ENCODE measurements at regions not wholly inside any gene's neighbourhood (a gene's known extent, or its start where the extent isn't known, plus 50 kb on each side); places are given as distances from the start of the nearest gene placed in this dataset.
A peak's percentile ranks its signal among the peaks of the same experiment; 100 is the strongest.

DNA sequence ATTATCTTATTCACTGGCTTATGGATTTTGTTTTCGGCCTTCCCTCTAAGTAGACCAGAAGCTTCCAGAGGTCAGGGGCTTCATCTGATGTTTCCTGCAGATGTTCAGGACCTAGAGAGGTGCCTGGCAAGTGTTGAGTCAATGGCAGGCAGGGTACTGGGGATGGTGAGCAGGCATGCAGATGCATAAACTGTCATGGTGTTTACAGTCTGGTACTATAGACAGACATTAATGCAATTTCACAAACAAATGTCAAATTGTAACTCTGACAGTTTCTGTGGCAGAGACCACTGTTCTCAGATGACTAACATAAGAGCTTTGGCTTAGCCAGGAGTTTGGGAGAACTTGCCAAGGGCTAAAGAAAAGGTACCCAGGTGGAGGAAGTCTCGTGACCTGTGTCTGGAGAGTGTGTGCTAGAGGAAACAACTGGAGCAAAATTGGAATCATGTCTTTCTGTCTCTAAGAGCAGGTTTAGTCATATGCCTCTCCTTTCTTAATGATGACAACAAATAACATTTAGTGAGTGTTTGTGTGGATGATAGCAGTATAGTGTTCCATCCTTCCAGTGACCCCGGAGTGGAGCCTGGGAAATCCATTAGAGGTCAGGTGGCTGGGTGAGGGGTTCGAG, 53.7 kb upstream of the TRAK1 start:
- DNase-seq (ENCODE audit: low spot score): no peak

DNA sequence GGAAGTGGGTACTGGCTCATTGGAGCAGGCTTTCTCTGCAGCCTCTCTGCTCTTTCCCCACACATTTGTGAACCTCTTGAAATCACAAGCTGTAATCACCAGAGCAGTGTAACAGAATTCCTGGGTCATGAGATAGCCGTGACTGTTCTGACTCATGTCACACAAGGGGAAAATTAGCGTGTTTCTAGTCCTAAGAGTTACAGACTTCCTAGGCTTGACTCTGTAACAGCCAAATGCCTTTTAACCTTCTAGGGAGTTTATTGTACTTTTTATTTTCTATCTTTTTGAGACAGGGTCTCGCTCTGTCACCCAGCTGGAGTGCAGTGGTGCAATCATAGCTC, 54.7 kb upstream of the TRAK1 start:
- DNase-seq (ENCODE audit: low spot score): no peak

DNA sequence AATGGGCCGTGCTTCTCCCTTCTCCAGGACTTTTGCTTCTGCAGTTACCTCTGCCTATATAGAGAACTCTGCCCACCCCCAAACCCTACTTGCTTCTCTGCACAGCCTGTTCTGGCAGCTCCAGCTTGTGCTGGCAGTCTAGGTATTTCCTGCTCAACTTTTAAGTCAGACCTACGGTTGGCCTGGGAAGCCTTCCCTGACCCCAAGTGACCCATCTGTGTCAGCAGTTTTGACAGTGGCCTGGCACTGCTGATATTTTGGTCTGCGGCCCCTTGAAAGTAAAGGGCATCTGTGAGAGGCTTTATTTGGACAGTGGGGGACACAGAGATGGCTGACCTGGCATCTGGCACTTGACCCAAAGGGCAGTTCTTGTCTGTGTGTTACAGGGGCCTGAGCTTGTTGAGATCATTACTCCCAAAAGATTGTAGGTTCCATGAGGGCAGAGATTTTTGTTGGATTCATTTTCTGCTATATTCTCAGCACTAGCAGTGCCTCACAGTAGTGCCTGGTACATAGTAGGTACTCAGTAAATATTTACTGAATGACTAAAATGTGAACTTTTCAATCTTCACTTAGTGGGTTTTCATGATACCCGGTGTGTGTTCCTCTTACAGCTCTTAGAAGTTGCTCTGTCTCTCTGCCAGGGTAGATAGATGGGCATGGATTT, 55.2 kb upstream of the TRAK1 start:
- no peak for DNase-seq (ENCODE audit: low spot score)

DNA sequence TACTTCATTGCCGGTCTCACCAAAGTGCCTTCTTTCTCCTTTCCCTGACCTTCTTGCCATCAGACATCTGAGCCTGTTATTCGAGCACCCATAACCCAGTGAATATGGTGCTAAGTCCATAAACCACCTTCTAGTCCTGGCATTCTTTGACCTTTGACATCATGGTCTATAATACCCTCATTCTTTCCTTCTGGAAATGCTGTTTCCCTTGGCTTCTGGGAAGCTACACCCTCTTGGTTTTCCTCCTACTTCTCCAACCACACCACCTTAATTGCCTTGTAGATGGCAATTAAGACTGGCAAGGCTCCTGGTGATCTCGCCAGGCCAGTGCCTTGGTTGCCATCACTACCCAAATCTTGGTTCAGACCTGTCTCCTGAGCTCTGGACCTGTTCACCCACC, 56.1 kb upstream of the TRAK1 start:
- no peak for DNase-seq (ENCODE audit: low spot score)

DNA sequence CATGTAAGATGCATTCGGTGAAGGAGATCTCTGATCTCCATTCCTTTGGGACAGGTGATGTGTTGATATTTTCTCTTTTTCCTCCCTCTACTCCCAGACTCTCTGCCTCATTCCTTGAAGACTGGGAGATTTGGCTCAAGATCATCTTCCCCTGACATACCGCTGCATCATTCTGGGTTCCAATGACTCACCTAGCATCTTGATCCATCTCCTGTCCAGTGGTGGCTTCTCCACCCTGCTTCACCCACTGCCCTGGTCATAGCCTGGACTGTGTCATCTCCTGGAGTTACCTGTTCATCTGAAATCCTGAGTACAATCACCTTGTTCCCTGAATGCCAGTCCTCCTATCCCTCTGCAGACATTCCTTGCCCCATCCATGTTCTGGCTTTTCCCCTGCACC, 57.4 kb upstream of the TRAK1 start:
- DNase-seq (ENCODE audit: low spot score): no peak

- DNase-seq (ENCODE audit: low spot score): no peak
Measured at GRCh38 chr3:42032693-42033349, 58.3 kb upstream of the TRAK1 start.

DNA sequence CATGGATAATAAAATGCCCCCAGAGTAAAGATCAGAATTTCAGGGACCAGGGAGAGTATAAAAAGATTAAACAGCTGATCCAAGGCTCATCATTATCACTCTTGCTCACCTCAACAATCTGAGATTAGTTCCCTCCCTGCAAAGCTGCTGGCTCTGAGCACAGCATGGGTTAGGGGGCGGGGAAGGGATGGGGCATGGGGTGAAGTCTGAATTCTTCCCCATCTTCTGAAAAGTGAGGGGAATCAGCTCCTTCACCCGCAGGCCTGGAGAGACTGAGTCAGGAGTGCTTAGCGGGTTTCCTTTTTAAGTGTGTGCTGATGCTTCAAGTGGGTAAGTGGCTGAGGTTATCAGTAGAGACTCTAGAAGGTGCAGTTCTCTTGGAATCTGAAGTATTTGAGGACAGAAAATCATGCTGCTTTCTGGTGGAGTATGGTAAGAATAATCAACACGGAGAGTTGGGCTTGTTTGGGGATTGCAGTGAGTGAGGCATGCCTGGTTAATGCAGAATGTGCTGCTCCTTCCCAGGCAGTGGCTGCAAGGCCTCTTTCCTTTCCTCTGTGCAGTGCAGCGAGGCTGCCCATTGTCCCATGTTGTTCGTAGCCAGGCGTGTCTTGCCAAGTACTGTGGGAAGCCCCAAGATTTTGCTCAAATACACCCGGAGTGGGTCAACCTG, 59.2 kb upstream of the TRAK1 start:
- no peak for DNase-seq (ENCODE audit: low spot score)

GRCh38 chr3:42028474-42028873, 62.7 kb upstream of the TRAK1 start:
- no peak for DNase-seq (ENCODE audit: low spot score)

DNA sequence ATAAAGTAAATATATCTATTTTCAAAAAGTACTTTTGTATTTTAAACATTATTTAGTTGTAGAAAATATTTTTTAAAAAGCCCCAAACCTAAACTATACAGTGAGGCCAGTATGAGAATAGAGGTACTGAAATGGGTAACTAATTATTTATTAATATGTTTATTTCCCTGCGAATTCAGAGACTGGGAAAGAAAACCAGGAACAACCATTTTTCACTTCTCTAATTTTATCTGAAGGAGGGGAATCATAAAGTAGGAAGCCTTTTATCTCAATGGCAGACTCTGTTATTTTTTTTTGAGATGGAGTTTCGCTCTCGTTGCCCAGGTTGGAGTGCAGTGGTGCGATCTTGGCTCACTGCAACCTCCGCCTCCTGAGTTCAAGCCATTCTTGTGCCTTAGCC, 63.6 kb upstream of the TRAK1 start:
- no peak for DNase-seq (ENCODE audit: low spot score)

- DNase-seq (ENCODE audit: low spot score): no peak
Measured at GRCh38 chr3:42025370-42026138, 63.7 kb upstream of the ULK4 start.

DNA sequence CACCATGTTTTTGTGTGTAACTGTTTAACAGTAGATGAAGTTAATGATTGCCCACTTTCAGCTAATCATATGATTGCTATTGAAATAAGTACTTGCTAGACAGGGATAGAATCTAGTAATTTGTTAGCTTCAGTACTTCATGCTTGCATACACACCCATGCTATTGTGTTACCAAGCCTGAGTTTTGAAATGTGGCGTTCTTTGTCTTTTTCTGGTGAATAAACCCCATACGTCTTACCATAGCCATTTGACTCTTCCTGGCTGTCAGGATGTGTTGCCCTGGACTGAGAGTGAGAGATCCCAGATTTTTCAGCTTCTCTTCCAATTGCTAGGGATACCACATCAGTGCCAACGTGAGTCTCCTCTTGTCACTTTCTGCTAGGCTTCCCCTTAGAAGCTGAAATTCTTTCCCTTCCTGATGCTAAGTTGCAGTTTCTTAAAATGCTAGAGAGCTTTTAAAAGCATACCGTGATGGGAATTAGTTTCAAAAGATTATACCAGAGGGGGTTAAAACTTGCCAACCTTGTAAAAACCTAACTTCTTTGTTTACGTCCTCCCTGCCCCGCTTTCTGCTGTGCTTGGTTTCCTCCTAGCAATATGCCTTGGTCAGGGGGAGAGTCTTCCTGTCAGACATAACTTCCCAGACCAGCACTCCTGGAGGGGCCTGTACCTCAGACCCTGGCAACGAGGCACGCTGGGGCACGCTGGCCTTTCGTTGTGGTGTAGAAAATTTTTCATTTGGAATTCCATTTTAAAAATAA, 62.9 kb upstream of the ULK4 start:
- no peak for DNase-seq (ENCODE audit: low spot score)

DNA sequence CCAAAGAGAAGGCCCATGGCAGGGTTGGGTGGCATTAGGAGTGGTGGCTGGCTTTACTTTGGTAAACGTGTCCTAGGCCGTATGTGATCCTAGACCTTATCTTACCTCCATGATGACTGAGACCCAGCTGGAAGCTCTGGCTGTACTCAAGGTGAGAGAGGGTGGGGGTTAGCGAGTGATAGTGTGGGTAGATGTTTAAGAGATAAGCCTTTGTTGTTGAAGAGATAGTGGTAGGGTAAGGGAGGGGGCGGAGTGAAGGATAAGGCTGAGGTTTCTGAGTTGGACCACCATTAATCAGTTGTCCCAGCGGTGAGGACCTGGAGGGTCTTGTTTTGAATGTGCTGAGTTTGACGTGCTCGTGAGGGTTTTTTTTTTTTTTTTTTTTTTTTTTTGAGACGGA, 61.5 kb upstream of the ULK4 start:
- DNase-seq (ENCODE audit: low spot score): no peak

GRCh38 chr3:42022355-42022754, 60.5 kb upstream of the ULK4 start:
- no peak for DNase-seq (ENCODE audit: low spot score)

DNA sequence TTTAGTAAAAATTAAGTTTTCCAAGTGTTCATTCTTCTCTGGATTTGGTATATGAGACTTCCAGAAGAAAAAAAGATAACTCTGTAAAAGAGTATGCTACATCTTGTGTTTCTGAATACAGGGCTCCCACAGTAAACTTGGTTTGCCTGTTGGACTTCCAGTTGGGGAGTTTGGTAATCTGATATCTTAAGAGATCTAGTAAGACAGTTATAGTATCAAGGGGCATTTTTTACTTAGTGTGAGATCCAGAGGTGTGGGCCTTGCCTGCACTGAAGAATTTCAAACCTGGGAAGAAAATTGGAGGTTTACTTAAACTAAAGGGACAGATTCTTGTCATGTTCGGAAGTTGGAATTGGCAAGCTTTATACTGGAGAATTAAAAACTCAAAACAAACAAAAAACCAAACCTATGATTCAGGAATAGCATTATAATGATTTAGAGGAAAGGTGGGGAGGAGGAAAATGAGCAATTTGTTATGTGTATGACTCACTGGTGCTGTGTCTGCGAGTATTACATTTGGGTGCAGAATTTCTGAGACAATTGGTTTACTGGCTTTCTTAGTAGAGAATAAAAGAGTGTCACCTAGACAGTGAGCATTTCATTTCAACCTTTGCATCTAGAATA, 58.9 kb upstream of the ULK4 start:
- DNase-seq (ENCODE audit: low spot score): no peak

DNA sequence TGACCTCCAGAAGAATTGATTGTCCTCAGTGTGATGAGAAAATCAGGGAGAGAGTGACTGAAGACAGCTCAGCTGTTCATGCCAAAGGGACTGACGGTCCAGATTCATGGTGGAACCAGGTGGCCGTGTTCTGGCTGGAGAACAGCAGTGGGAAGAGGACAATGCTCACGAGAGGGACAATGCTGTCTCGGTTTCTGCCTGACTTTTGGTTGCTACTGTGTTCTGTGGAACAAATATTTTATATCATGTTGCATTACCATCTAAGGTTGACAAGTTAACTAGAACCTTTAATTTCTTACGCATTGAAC, 58.0 kb upstream of the ULK4 start:
- no peak for DNase-seq (ENCODE audit: low spot score)

DNA sequence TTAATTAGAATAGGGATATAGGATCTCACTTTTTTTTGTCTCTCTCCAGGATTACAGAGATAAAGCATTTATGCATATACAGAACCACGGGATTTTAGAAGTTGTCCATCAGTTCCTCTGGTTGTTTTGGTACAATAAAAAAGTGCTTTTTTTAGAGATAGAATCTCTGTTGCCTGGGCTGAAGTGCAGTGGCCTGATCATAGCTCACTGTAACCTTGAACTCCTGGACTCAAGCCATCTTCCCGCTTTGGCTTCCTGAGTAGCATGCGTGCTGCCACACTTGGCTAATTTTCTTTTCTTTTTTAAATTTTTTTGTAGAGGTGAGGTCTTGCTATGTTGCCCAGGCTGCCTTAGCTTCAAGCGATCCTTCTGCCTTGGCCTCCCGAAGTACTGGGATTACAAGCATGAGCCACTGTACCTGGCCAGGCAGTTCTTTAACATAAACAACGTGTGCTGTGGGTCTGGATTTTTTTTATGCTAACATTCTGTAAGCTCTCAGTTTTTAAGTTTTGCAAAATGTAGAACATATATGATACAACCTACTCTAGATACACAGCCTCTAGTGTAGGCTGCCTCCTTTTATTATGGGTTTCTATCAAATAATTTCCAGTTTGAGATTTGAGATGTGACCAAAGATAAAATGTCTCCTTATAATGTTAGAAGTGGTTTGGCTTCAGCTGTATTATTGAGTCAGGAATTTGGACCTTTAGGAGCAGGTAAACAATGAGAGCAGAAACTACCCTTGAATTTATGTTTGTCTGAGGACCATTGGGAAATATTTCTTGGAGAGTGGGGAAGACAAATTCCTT, 57.4 kb upstream of the ULK4 start:
- DNase-seq (ENCODE audit: low spot score): no peak

- no peak for DNase-seq (ENCODE audit: low spot score)
Measured at GRCh38 chr3:42014921-42015533, 53.1 kb upstream of the ULK4 start.

GRCh38 chr3:42014458-42014920, 52.6 kb upstream of the ULK4 start:
- no peak for DNase-seq (ENCODE audit: low spot score)

GRCh38 chr3:42013691-42014457, 52.0 kb upstream of the ULK4 start:
- peak; percentile 6 for DNase-seq (ENCODE audit: low spot score)

Measured in CD4-positive, alpha-beta T cell treated with Interleukin-6 at 100 ng/mL for 8 hours (primary cell).